ENCODE measurements at regions not wholly inside any gene's neighbourhood (a gene's known extent, or its start where the extent isn't known, plus 50 kb on each side); places are given as distances from the start of the nearest gene placed in this dataset.

DNA sequence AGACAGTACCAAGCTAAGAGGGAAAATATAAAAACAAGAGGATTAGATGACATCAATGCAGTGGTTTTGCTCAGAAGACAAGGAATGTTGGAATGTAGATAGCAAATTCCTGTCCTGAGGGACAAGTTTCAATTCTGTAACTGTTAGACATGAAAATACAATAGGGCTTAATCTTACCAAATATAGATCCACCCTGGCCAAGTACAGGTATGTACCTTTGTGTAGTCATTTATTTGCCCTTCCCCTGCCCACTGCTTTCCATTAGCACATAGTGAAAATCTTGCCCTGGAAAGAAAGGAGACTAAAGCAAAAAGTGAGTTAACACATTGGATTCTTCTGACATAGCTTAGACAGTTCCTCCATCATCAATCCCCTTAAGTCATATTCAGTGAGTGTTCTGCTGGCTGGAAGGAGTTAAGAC lies 389.0 kb upstream of the THBS1 start:
- TF ChIP-seq CTCF (IDR thresholded peaks at IDR 0.05) = no peak

- TF ChIP-seq CTCF (IDR thresholded peaks at IDR 0.05) = no peak
These were observed 388.5 kb upstream of the THBS1 start for GRCh38 chr15:39192351-39192750.

DNA sequence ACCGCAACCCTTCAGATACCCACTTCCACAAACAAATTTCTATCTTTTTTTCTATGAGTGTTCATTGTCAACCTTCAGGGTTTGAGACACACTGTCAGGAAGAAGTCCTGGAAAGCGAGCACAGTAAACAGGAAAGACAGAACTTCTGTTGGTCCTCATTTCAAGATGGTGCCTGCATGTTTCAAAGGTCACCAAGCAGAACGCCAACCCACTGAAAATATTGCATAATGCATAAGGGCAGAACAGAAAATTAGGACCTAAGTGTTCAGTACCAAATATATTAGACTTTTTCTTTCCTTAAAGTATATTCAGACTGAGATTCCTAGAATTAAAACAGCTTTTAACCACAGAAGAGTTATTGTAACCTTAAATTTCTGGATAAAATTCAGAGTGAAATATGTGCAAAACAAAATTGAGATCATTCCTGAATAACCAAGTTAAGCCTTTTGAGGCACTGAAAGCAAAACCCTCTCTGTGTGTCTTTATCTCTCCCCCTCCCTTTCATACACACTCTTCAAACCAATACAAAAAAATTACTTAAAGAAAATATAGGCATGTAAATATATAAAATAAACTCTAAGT lies 387.8 kb upstream of the THBS1 start:
- no peak for TF ChIP-seq CTCF (IDR thresholded peaks at IDR 0.05)

DNA sequence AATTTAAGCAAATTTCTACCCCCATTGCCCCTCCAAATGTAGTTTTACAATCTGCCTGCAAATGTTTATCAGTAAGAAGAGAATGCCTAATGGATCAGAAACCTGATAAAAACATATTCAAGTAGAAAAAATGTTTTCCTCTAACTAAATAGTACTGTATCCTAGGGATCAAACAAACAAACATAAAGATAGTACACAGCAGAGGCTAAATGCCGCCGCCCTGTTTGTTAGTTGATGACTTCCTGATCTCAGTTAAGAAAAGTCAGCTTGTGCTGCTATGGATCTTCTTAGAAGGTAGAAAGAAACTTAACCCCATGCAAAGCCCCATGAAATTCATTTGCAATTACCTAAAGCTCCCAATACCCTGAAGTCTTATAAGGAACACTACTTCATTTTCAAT lies 387.3 kb upstream of the THBS1 start:
- no peak for TF ChIP-seq CTCF (IDR thresholded peaks at IDR 0.05)

GRCh38 chr15:39194106-39194830 lies 386.6 kb upstream of the THBS1 start:
- no peak for TF ChIP-seq CTCF (IDR thresholded peaks at IDR 0.05)

DNA sequence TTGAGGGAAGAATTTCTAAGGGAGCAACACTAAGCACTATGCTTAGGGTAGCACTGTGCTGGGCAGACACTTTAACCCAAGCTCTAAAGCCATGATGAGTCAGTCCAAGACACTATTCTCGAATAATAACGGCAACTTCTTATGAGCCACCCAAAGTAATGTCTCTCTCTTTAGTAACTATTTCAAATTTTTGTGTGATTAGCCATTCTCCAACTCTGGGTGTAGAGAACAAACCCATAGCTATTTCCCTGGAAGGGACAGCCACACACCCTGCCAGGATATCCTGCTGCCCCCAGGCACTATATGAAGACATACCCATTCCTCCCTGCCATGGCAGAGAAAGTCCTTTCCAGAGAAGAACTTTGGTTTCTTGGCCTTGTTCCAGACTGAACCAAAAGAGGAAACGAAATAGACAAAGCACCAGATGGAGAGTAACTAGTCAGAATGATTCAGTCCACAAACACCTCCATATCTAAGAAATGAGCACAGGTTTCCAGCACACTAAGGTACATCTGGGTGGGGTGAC lies 384.9 kb upstream of the THBS1 start:
- TF ChIP-seq CTCF (IDR thresholded peaks at IDR 0.05) = no peak

DNA sequence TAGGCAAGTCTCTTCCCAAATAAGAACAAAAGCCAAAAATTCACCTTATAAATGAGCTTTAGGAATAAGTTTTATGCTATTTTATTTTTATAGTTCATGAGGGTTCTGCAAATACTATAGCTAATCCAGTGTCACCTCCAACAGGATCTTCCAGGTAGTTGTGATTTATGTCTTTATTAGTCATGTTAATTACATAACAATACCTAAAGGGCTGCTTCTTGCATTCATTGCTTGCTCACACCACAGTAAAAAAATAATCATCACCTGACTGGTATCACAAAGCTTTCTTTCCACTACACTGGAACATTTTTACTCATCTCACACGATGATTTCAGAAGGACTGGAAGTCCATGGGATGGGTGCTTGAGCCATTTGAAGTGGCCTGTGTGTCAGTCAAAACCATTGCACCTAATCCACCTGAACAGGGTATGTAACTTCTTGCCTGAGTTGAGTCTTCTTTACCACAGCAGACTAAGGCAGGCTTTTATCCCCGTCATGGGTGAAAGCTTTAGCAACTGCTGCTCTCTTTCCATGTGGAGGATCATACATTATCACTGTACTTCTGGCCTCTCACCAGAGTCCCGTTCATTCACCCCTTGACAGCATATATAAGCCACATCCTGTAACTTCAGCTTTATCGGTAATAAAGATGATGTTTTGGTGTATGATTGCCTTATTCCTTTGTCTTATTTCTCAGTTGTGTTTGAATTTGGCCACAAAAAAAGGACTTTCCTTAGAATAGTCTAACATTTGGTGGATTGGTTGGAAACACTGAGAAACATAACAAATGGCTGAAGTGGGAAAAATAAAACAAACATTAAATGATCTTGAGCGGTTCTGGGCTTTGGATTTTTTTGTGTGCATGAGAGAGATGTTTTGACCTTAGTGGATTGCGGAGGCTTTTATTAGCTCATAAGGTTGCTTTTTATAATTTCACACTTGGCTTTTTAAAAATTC lies 382.6 kb upstream of the THBS1 start:
- no peak for TF ChIP-seq CTCF (IDR thresholded peaks at IDR 0.05)

All from LNCAP (cell line).